ENCODE measurements at regions not wholly inside any gene's neighbourhood (a gene's known extent, or its start where the extent isn't known, plus 50 kb on each side); places are given as distances from the start of the nearest gene placed in this dataset.

GRCh38 chr18:56001576-56001975 is 413.6 kb upstream of the TCF4 start:
- H3K9me3 ChIP-seq (ENCODE audit: control insufficient read depth, insufficient read depth, low read length): no peaks in the 10 kb centered on the region

DNA sequence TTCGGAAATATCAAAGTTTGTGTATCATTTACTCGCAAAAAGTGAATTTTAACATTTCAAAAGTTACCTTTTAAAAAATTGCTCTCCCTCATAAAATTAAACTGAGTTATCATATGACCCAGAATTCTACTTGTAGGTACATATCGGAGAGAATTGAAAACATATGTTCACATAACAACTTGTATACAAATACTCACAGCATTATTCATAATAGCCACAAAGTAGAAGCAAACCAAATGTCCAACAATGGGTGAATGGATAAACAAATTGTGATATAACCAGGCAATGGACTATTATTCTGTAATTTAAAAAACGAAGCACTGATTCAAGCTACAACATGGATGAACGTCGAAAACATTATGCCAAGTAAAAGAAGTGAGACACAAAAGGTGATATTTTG is 412.0 kb upstream of the TCF4 start:
- H3K27me3 ChIP-seq (ENCODE audit: control insufficient read depth, insufficient read depth, low read length): no peaks in the 10 kb centered on the region
- no peaks in the 10 kb centered on the region for H3K36me3 ChIP-seq (ENCODE audit: control insufficient read depth, insufficient read depth, low read length)
- no peak overlapping the region for H3K4me3 ChIP-seq (ENCODE audit: low read depth, low read length)
- H3K4me1 ChIP-seq (ENCODE audit: control insufficient read depth, insufficient read depth, low read length): peaks cover 7% of the 10 kb centered on the region
- no peaks in the 10 kb centered on the region for H3K9me3 ChIP-seq (ENCODE audit: control insufficient read depth, insufficient read depth, low read length)
- no peak overlapping the region for H3K9ac ChIP-seq (ENCODE audit: low read depth, low read length)

More at GRCh38 chr18:56001576-56001975, 413.6 kb upstream of the TCF4 start:
- H3K4me1 ChIP-seq (ENCODE audit: control insufficient read depth, insufficient read depth, low read length): peaks cover 7% of the 10 kb centered on the region
- no peaks in the 10 kb centered on the region for H3K36me3 ChIP-seq (ENCODE audit: control insufficient read depth, insufficient read depth, low read length)
- H3K27me3 ChIP-seq (ENCODE audit: control insufficient read depth, insufficient read depth, low read length): no peaks in the 10 kb centered on the region
- no peak overlapping the region for H3K4me3 ChIP-seq (ENCODE audit: low read depth, low read length)
- H3K9ac ChIP-seq (ENCODE audit: low read depth, low read length): no peak overlapping the region

GRCh38 chr18:55999641-56000040 is 411.6 kb upstream of the TCF4 start:
- peaks cover 7% of the 10 kb centered on the region for H3K4me1 ChIP-seq (ENCODE audit: control insufficient read depth, insufficient read depth, low read length)
- H3K4me3 ChIP-seq (ENCODE audit: low read depth, low read length): no peak overlapping the region
- no peak overlapping the region for H3K9ac ChIP-seq (ENCODE audit: low read depth, low read length)
- no peaks in the 10 kb centered on the region for H3K27me3 ChIP-seq (ENCODE audit: control insufficient read depth, insufficient read depth, low read length)
- H3K36me3 ChIP-seq (ENCODE audit: control insufficient read depth, insufficient read depth, low read length): no peaks in the 10 kb centered on the region
- no peaks in the 10 kb centered on the region for H3K9me3 ChIP-seq (ENCODE audit: control insufficient read depth, insufficient read depth, low read length)

- Histone ChIP-seq H3K4me1 (ENCODE audit: control insufficient read depth, insufficient read depth, low read length) (peaks cover 7% of the 10 kb centered on the region), H3K9me3 (ENCODE audit: control insufficient read depth, insufficient read depth, low read length) (no peaks in the 10 kb centered on the region), H3K27me3 (ENCODE audit: control insufficient read depth, insufficient read depth, low read length) (no peaks in the 10 kb centered on the region)
Measured at GRCh38 chr18:55998801-55999385, 410.9 kb upstream of the TCF4 start.

GRCh38 chr18:55998071-55998522 is 410.1 kb upstream of the TCF4 start:
- Histone ChIP-seq H3K9ac (ENCODE audit: low read depth, low read length) (no peak overlapping the region), H3K9me3 (ENCODE audit: control insufficient read depth, insufficient read depth, low read length) (no peaks in the 10 kb centered on the region), H3K4me3 (ENCODE audit: low read depth, low read length) (no peak overlapping the region), H3K36me3 (ENCODE audit: control insufficient read depth, insufficient read depth, low read length) (no peaks in the 10 kb centered on the region), H3K27me3 (ENCODE audit: control insufficient read depth, insufficient read depth, low read length) (no peaks in the 10 kb centered on the region), H3K4me1 (ENCODE audit: control insufficient read depth, insufficient read depth, low read length) (peaks cover 7% of the 10 kb centered on the region)

More at GRCh38 chr18:55998801-55999385, 410.9 kb upstream of the TCF4 start:
- no peaks in the 10 kb centered on the region for H3K36me3 ChIP-seq (ENCODE audit: control insufficient read depth, insufficient read depth, low read length)
- no peak overlapping the region for H3K9ac ChIP-seq (ENCODE audit: low read depth, low read length)
- no peak overlapping the region for H3K4me3 ChIP-seq (ENCODE audit: low read depth, low read length)

GRCh38 chr18:55997151-55997561 is 409.2 kb upstream of the TCF4 start:
- no peaks in the 10 kb centered on the region for H3K9me3 ChIP-seq (ENCODE audit: control insufficient read depth, insufficient read depth, low read length)
- H3K4me3 ChIP-seq (ENCODE audit: low read depth, low read length): no peak overlapping the region
- peaks cover 7% of the 10 kb centered on the region for H3K4me1 ChIP-seq (ENCODE audit: control insufficient read depth, insufficient read depth, low read length)
- H3K9ac ChIP-seq (ENCODE audit: low read depth, low read length): no peak overlapping the region
- no peaks in the 10 kb centered on the region for H3K27me3 ChIP-seq (ENCODE audit: control insufficient read depth, insufficient read depth, low read length)
- no peaks in the 10 kb centered on the region for H3K36me3 ChIP-seq (ENCODE audit: control insufficient read depth, insufficient read depth, low read length)

DNA sequence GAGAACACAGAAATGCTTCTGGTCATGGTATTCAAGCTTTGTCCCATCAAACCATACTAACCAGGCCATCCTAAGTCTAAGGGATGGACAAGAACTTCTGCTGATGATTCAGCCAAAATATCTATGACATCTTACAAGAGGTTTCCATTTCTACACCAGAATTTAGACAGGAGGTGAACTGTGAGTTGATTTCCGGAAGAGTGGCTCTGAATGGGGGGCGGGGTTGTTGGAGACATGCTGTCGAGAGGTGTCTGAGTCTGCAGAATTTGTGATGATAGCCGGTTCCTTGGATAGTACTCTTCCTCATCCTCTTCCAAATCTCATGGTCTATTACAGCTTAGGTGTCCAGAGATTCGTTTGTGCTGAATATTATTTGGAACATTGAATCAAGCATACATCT is 408.7 kb upstream of the TCF4 start:
- Histone ChIP-seq H3K4me1 (ENCODE audit: control insufficient read depth, insufficient read depth, low read length) (peaks cover 7% of the 10 kb centered on the region), H3K9ac (ENCODE audit: low read depth, low read length) (no peak overlapping the region), H3K4me3 (ENCODE audit: low read depth, low read length) (no peak overlapping the region), H3K27me3 (ENCODE audit: control insufficient read depth, insufficient read depth, low read length) (no peaks in the 10 kb centered on the region), H3K9me3 (ENCODE audit: control insufficient read depth, insufficient read depth, low read length) (no peaks in the 10 kb centered on the region), H3K36me3 (ENCODE audit: control insufficient read depth, insufficient read depth, low read length) (no peaks in the 10 kb centered on the region)

DNA sequence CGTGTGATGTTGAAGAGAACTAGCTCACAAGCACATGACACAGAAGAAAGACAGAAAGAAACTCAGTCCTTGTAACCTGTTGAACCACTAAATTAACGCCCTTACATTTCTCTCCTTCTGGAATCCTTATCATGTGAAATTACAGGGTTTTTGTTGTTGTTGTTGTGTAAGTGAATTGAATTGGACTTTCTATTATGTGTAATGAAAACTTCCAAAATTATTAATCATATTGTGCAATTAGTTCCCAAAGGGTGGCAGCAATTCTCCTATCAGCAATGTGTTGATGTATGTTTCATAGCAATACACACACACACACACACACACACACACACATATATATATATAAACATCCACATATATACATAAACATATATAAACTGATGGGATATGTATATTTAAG is 402.2 kb upstream of the TCF4 start:
- Histone ChIP-seq H3K9ac (ENCODE audit: low read depth, low read length) (no peak overlapping the region), H3K9me3 (ENCODE audit: control insufficient read depth, insufficient read depth, low read length) (no peaks in the 10 kb centered on the region), H3K4me1 (ENCODE audit: control insufficient read depth, insufficient read depth, low read length) (no peaks in the 10 kb centered on the region), H3K4me3 (ENCODE audit: low read depth, low read length) (no peak overlapping the region), H3K27me3 (ENCODE audit: control insufficient read depth, insufficient read depth, low read length) (no peaks in the 10 kb centered on the region), H3K36me3 (ENCODE audit: control insufficient read depth, insufficient read depth, low read length) (no peaks in the 10 kb centered on the region)

DNA sequence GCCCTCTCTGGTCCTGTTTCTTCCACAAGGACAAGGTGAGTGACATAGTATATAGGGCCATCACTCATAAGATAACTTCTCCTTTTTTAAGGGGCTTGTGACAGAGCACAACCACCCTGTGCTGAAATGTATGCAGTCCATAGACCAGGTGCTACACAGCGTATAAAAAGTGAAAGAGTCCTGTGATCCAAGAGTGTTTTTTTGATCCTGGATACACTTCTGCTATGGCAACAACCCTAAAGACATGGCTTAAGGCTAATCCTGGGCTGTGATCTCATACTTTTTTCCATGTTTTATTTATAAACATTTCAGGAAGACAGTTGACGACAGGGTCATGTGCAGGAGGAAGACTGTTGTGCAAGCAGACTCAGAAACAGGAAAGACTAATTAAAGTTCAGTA is 400.5 kb upstream of the TCF4 start:
- Histone ChIP-seq H3K27me3 (ENCODE audit: control insufficient read depth, insufficient read depth, low read length) (no peaks in the 10 kb centered on the region), H3K9ac (ENCODE audit: low read depth, low read length) (no peak overlapping the region), H3K4me3 (ENCODE audit: low read depth, low read length) (no peak overlapping the region), H3K4me1 (ENCODE audit: control insufficient read depth, insufficient read depth, low read length) (no peaks in the 10 kb centered on the region), H3K36me3 (ENCODE audit: control insufficient read depth, insufficient read depth, low read length) (no peaks in the 10 kb centered on the region), H3K9me3 (ENCODE audit: control insufficient read depth, insufficient read depth, low read length) (no peaks in the 10 kb centered on the region)

- H3K9ac ChIP-seq (ENCODE audit: low read depth, low read length): no peak overlapping the region
- H3K4me3 ChIP-seq (ENCODE audit: low read depth, low read length): no peak overlapping the region
- no peaks in the 10 kb centered on the region for H3K9me3 ChIP-seq (ENCODE audit: control insufficient read depth, insufficient read depth, low read length)
- no peaks in the 10 kb centered on the region for H3K36me3 ChIP-seq (ENCODE audit: control insufficient read depth, insufficient read depth, low read length)
- H3K27me3 ChIP-seq (ENCODE audit: control insufficient read depth, insufficient read depth, low read length): no peaks in the 10 kb centered on the region
- H3K4me1 ChIP-seq (ENCODE audit: control insufficient read depth, insufficient read depth, low read length): no peaks in the 10 kb centered on the region
Measured at GRCh38 chr18:55983433-55983832, 395.4 kb upstream of the TCF4 start.

- Histone ChIP-seq H3K9me3 (ENCODE audit: control insufficient read depth, insufficient read depth, low read length) (no peaks in the 10 kb centered on the region), H3K4me3 (ENCODE audit: low read depth, low read length) (no peak overlapping the region), H3K36me3 (ENCODE audit: control insufficient read depth, insufficient read depth, low read length) (no peaks in the 10 kb centered on the region), H3K9ac (ENCODE audit: low read depth, low read length) (no peak overlapping the region), H3K27me3 (ENCODE audit: control insufficient read depth, insufficient read depth, low read length) (no peaks in the 10 kb centered on the region), H3K4me1 (ENCODE audit: control insufficient read depth, insufficient read depth, low read length) (no peaks in the 10 kb centered on the region)
Measured at GRCh38 chr18:55982992-55983391, 395.0 kb upstream of the TCF4 start.

DNA sequence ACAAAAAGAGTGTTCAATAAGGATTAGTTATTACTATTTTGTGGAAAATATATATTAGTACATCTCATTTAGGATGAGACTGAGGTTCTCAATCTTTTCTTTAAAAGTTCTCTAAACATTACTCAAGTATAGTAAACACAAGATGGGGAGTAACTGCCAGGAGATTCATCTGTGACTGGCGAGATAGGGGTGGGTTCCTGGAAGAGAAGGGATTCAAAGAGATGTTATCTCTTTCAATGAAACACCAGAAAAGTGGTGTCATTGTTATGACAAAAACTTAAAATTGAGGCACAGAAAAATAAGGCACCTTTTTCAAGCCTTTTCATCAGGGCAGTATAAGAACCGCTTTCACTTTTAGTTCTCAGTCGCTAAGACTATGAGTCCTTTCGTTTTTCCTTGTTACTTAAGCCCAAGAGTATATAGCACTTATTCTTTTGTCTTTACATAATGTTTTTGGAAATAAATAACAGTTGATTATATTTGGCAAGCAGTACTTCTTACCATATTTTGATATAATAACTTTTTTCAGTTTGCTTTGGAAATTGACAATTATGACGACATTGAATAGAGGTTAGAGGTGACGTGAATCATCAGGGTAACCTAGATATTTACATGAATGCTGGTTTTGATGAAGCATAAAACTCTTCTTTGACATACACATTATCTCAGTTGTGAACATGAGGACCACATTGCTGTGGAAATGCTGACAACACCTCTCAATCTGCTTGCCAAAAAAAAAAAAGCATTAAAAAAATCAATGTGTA is 393.9 kb upstream of the TCF4 start:
- Histone ChIP-seq H3K4me1 (ENCODE audit: control insufficient read depth, insufficient read depth, low read length) (no peaks in the 10 kb centered on the region), H3K9me3 (ENCODE audit: control insufficient read depth, insufficient read depth, low read length) (no peaks in the 10 kb centered on the region), H3K36me3 (ENCODE audit: control insufficient read depth, insufficient read depth, low read length) (no peaks in the 10 kb centered on the region), H3K27me3 (ENCODE audit: control insufficient read depth, insufficient read depth, low read length) (no peaks in the 10 kb centered on the region), H3K9ac (ENCODE audit: low read depth, low read length) (no peak overlapping the region), H3K4me3 (ENCODE audit: low read depth, low read length) (no peak overlapping the region)
